ENCODE measurements at regions not wholly inside any gene's neighbourhood (a gene's known extent, or its start where the extent isn't known, plus 50 kb on each side); places are given as distances from the start of the nearest gene placed in this dataset.

- DNase-seq (ENCODE audit: low spot score), result no peak
Observed at GRCh38 chr14:98758440-98758839, 513.6 kb downstream of the BCL11B start.

- no peak for DNase-seq (ENCODE audit: low spot score)
Observed at GRCh38 chr14:98761993-98762392, 510.0 kb downstream of the BCL11B start.

GRCh38 chr14:98766818-98767217, 505.2 kb downstream of the BCL11B start:
- DNase-seq (ENCODE audit: low spot score), result peak; percentile 48

GRCh38 chr14:98769326-98769725, 502.7 kb downstream of the BCL11B start:
- no peak for DNase-seq (ENCODE audit: low spot score)

- DNase-seq (ENCODE audit: low spot score), result no peak
Observed at GRCh38 chr14:98770151-98770550, 501.8 kb downstream of the BCL11B start.

GRCh38 chr14:98773814-98774213, 498.2 kb downstream of the BCL11B start:
- no peak for DNase-seq (ENCODE audit: low spot score)

GRCh38 chr14:98775892-98776291, 496.1 kb downstream of the BCL11B start:
- no peak for DNase-seq (ENCODE audit: low spot score)

GRCh38 chr14:98782062-98782461, 489.9 kb downstream of the BCL11B start:
- no peak for DNase-seq (ENCODE audit: low spot score)

- no peak for DNase-seq (ENCODE audit: low spot score)
Observed at GRCh38 chr14:98785578-98785977, 486.4 kb downstream of the BCL11B start.

GRCh38 chr14:98786456-98786855, 485.5 kb downstream of the BCL11B start:
- DNase-seq (ENCODE audit: low spot score), result no peak

- DNase-seq (ENCODE audit: low spot score), result no peak
Observed at GRCh38 chr14:98791661-98792060, 480.3 kb downstream of the BCL11B start.

- no peak for DNase-seq (ENCODE audit: low spot score)
Observed at GRCh38 chr14:98792171-98792570, 479.8 kb downstream of the BCL11B start.

GRCh38 chr14:98798099-98798498, 473.9 kb downstream of the BCL11B start:
- DNase-seq (ENCODE audit: low spot score), result no peak

- peak; percentile 4 for DNase-seq (ENCODE audit: low spot score)
Observed at GRCh38 chr14:98799891-98800290, 472.1 kb downstream of the BCL11B start.

GRCh38 chr14:98802044-98802443, 470.0 kb downstream of the BCL11B start:
- no peak for DNase-seq (ENCODE audit: low spot score)

- peak; percentile 50 for DNase-seq (ENCODE audit: low spot score)
Observed at GRCh38 chr14:98803196-98803595, 468.8 kb downstream of the BCL11B start.

- DNase-seq (ENCODE audit: low spot score), result no peak
Observed at GRCh38 chr14:98808494-98809407, 463.2 kb downstream of the BCL11B start.

- DNase-seq (ENCODE audit: low spot score), result no peak
Observed at GRCh38 chr14:98816195-98816594, 455.8 kb downstream of the BCL11B start.

GRCh38 chr14:98816720-98817119, 455.3 kb downstream of the BCL11B start:
- DNase-seq (ENCODE audit: low spot score), result no peak

- DNase-seq (ENCODE audit: low spot score), result no peak
Observed at GRCh38 chr14:98819132-98819866, 452.7 kb downstream of the BCL11B start.

- no peak for DNase-seq (ENCODE audit: low spot score)
Observed at GRCh38 chr14:98819867-98820206, 452.2 kb downstream of the BCL11B start.

GRCh38 chr14:98822917-98823316, 449.1 kb downstream of the BCL11B start:
- DNase-seq (ENCODE audit: low spot score), result no peak

GRCh38 chr14:98826618-98827017, 445.4 kb downstream of the BCL11B start:
- no peak for DNase-seq (ENCODE audit: low spot score)

All from AG08395 (cell line).